ENCODE measurements at regions not wholly inside any gene's neighbourhood (a gene's known extent, or its start where the extent isn't known, plus 50 kb on each side); places are given as distances from the start of the nearest gene placed in this dataset.

- H3K4me2 ChIP-seq (ENCODE audit: low read length): no peak overlapping the region
- TF ChIP-seq CTCF (IDR thresholded peaks at IDR 0.05; ENCODE audit: low read depth, low read length, poor library complexity, severe bottlenecking) (no peak), EZH2phosphoT487 (IDR thresholded peaks at IDR 0.05; ENCODE audit: borderline replicate concordance, low read length) (no peak)
- H3K4me3 ChIP-seq (ENCODE audit: low read length): no peak overlapping the region
- no peaks in the 10 kb centered on the region for H4K20me1 ChIP-seq (ENCODE audit: control insufficient read depth, insufficient read depth, low read depth, low read length)
- H3K36me3 ChIP-seq (ENCODE audit: control insufficient read depth, low read length): no peaks in the 10 kb centered on the region
- no peaks in the 10 kb centered on the region for H3K4me1 ChIP-seq (ENCODE audit: control insufficient read depth, low read length)
- no peaks in the 10 kb centered on the region for H3K79me2 ChIP-seq (ENCODE audit: control insufficient read depth, low read length)
- H3K27me3 ChIP-seq (ENCODE audit: control insufficient read depth, low read length): no peaks in the 10 kb centered on the region
- no peak overlapping the region for H3K27ac ChIP-seq (ENCODE audit: low read depth, low read length)
- no peaks in the 10 kb centered on the region for H3K9me3 ChIP-seq (ENCODE audit: control insufficient read depth, insufficient read depth, low read length)
- no peaks in the 10 kb centered on the region for H3K9me2 ChIP-seq (replicated peaks; ENCODE audit: control insufficient read depth, low read length)
- H3F3A ChIP-seq (ENCODE audit: control insufficient read depth, insufficient read depth): no peaks in the 10 kb centered on the region
These were observed 78.7 kb upstream of the CDH6 start for GRCh38 chr5:31114817-31115216.

- no peaks in the 10 kb centered on the region for H3K9me2 ChIP-seq (replicated peaks; ENCODE audit: control insufficient read depth, low read length)
- no peaks in the 10 kb centered on the region for H3K36me3 ChIP-seq (ENCODE audit: control insufficient read depth, low read length)
- H3K27me3 ChIP-seq (ENCODE audit: control insufficient read depth, low read length): no peaks in the 10 kb centered on the region
- no peaks in the 10 kb centered on the region for H4K20me1 ChIP-seq (ENCODE audit: control insufficient read depth, insufficient read depth, low read depth, low read length)
- H3K4me3 ChIP-seq (ENCODE audit: low read length): no peak overlapping the region
- no peaks in the 10 kb centered on the region for H3K9me3 ChIP-seq (ENCODE audit: control insufficient read depth, insufficient read depth, low read length)
- H3K4me1 ChIP-seq (ENCODE audit: control insufficient read depth, low read length): no peaks in the 10 kb centered on the region
- H3K4me2 ChIP-seq (ENCODE audit: low read length): no peak overlapping the region
- H3F3A ChIP-seq (ENCODE audit: control insufficient read depth, insufficient read depth): no peaks in the 10 kb centered on the region
- H3K27ac ChIP-seq (ENCODE audit: low read depth, low read length): no peak overlapping the region
- no peaks in the 10 kb centered on the region for H3K79me2 ChIP-seq (ENCODE audit: control insufficient read depth, low read length)
- TF ChIP-seq EZH2phosphoT487 (IDR thresholded peaks at IDR 0.05; ENCODE audit: borderline replicate concordance, low read length) (no peak), CTCF (IDR thresholded peaks at IDR 0.05; ENCODE audit: low read depth, low read length, poor library complexity, severe bottlenecking) (no peak)
These were observed 79.7 kb upstream of the CDH6 start for GRCh38 chr5:31113666-31114350.

GRCh38 chr5:31113101-31113500 is 80.4 kb upstream of the CDH6 start:
- Histone ChIP-seq H3K9me3 (ENCODE audit: control insufficient read depth, insufficient read depth, low read length) (no peaks in the 10 kb centered on the region), H3K4me3 (ENCODE audit: low read length) (no peak overlapping the region), H3K4me2 (ENCODE audit: low read length) (no peak overlapping the region), H3K9me2 (replicated peaks; ENCODE audit: control insufficient read depth, low read length) (no peaks in the 10 kb centered on the region), H4K20me1 (ENCODE audit: control insufficient read depth, insufficient read depth, low read depth, low read length) (no peaks in the 10 kb centered on the region), H3K4me1 (ENCODE audit: control insufficient read depth, low read length) (no peaks in the 10 kb centered on the region), H3F3A (ENCODE audit: control insufficient read depth, insufficient read depth) (no peaks in the 10 kb centered on the region), H3K27me3 (ENCODE audit: control insufficient read depth, low read length) (no peaks in the 10 kb centered on the region), H3K27ac (ENCODE audit: low read depth, low read length) (no peak overlapping the region), H3K79me2 (ENCODE audit: control insufficient read depth, low read length) (no peaks in the 10 kb centered on the region), H3K36me3 (ENCODE audit: control insufficient read depth, low read length) (no peaks in the 10 kb centered on the region)
- no peak for TF ChIP-seq CTCF (IDR thresholded peaks at IDR 0.05; ENCODE audit: low read depth, low read length, poor library complexity, severe bottlenecking)
- TF ChIP-seq EZH2phosphoT487 (IDR thresholded peaks at IDR 0.05; ENCODE audit: borderline replicate concordance, low read length): no peak
